CD4-positive, alpha-beta T cell treated with Interferon alpha-2 for 1 hour (primary cell): ENCODE measurements at regions not wholly inside any gene's neighbourhood (a gene's known extent, or its start where the extent isn't known, plus 50 kb on each side); places are given as distances from the start of the nearest gene placed in this dataset.

Source experiments
- DNase-seq, 2 donors: peaks; one replicate each; pipeline ENCODE4 v3.0.0-alpha.2; 2020 to 2022

DNA sequence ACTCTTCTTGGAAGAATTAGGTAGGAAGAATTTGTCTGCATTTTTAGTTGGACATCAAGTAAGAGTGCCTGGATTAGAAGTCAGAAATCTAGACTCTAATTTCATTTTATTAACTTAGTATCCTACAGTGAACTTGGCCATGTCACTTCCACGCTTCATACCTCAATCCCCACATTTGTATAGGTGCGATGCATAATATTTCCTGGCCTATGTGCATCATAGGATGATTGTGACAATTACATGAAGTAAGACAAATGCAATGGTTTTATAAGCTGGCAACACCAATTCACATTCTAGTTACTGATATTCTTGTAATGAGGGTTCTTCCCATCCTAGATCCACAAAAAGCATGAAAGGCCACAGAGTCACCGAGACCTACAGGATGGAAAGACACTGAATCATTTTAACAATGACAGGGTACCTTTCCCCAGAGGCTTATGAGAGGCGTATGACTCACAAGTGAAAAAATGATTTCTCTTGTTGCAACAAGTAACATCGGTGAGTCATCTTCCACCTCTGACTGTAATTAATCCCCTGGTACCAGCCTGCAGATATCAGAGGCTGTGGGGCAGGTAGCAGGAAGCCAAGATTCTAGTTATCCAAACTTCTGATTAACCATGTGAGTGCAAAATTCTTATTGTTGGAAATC, 56.0 kb upstream of the OR5AK2 start:
- DNase-seq, result no peak

DNA sequence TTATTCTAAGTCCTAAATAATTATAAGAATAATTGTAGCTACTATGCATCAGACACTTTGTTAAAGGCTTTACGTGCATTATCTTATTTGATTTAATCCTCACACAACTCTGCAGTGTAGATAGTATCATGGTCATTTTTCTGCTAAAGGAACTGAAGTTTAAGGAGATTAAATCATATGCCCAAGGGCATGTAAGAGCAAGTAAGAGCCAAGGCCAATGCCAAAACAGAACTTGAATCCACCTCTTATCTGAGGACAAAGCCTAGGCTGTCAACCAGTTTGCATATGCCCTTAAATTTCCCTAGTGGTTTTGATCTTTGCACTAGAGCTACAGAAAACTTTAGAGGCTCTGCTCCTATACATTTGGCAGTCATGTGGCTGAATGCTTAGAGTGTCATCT, 65.6 kb upstream of the OR5AK2 start:
- DNase-seq, result no peak

DNA sequence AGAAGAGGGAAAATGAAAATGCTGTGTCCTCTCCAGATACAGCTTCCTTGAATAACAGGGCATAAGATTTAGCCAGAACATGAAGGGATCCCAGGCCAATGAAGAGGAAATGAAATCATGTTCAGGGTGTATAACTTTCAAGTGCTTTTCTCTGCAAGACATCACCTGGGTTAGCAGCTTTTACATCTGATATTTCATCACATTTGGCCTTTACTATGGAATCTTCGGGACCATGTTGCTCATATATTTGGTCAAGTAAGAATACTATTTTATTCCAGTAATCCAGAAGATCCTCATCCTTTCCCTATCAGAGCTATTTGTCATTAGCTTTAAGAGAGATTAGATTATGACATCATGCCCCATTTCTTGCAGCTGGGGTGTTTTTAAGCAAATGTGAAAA, 66.3 kb upstream of the OR5AK2 start:
- DNase-seq, result no peak

DNA sequence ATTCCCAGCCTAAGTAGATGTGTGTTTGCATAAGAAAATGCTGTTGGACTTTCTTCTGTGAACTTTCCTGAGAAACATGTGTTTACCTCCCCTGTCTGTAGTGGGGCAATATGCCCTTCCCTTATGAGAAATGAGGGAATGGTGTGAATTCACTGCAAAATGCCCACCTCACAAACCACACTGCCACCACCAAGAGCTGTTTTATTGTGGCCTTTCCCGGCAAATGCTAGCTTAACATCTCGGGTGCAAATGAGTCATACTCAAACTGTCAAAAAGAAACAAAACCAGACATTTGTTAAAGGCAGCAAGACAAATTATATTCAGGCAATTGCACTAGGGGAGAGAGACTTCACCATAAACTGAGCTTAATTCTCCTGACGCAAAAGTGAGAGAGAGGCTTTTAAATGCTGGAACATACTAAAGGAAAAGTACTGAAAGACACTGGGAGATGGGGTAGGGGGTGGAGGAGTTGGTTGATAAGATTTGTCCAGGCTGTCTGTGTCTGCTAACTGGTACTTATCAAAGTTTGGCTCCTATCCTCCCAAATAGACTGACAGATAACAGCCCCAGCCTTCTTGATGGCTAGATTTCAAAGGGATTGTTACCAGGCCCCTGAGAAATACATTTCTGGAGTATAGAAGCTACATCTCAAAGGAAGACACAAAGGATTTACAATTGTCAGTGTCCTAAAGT, 70.9 kb upstream of the OR5AK2 start:
- DNase-seq, result no peak

DNA sequence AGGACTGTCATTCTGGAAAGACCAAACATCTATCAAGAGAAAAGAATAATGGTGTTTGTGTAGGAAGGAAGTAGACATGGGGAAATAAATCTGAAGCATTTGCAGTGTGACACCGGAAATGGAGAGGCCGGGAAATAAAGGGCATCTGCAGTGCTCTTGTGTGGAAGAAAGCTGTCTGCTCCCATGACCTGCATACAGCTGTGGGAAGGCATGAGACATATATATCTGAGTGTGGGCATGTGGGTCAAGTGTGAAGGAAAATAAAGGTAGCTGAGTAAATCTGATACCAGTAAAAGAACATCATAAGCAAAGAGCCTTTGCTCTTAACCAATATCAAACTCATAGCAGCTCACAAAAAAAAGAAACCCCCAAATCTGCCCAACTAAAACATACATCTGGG, 72.1 kb upstream of the OR5AK2 start:
- DNase-seq, result no peak

DNA sequence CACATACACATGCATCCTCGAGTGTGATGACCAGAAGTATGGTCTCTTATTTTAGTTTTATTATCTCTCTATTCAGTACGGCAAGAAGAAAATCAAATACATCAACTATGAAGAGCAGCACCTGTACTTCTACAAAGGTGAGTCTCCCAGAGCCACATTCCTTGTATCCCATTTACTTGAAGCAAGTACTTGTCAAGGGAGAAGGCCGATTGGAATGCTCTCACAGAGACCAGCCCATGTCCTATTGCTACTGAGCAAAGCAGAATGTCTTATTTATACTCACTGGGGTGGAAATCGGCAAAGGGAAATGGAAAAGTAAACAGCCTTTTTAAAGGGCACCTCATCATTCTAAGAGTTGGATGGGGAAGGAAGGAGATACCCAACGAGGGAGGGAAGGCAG, 72.6 kb upstream of the OR5AK2 start:
- DNase-seq, result no peak

DNA sequence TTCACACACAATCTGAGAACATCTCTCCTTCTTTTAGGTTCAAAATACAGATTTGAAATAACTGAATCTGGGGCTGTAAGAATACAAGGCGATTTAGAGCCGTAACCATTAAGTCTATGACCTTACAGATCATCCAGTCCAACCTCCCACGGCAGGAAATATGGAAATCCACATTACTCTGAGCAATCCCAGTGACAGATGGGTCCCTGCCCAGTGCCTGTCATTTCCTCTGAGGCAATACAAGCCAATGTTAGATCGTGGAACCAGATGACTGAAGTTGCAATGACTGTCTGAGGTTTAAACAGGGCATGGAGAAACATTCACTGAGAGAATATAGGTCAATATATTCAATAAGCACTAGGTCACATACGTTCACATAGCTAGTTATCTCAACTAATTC, 77.4 kb upstream of the OR5AK2 start:
- DNase-seq, result no peak

DNA sequence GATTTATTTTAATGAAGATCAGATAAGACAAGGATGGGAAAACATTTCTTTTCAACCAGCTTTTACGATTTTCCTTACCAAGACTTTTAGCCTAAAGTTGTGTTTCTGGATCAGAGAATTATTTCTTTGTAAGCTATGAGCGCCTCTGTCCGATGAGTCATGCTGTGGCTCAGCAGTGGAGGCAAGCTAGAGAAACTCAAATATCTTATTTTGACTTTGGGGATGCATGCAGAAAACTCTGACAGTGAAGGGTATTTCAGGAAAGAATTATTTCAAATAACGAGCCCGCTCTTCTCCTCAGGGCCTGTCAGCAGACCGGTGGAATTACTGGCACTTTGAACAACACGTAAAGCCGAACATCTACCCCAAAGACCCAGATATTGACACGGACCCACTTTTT, 77.9 kb upstream of the OR5AK2 start:
- no peak for DNase-seq

DNA sequence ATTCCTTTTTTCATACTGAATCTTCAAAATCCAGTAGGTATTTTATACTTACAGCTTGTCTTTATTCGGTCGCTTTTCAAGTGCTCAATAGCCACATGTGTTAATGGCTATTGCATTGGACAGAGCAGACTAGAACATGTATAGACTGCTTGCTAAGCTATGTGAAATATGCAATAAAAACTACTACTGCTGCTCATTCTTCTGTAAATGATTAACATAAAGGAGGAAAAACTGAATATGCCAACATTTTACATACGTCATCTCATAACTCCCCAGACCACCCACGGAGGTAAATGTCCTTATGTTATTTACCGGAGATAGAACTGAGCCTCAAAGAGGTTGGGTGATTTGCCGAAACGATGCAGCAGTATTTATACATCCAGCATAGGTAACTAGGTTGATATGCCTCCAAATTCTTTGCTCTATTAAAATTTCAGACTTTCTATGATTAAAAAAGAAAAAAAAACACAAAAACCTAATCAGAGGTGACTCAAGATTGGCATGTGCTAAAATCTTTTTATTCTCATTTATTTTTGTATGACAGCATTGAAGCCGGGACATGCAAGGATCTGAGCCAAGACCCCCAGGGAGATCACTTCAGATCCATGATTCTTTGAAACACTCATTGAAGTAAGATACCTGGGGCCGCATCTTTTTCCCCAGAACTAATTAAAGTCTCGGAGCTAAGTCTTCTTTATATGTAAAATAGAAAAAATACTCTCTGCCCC, 78.5 kb upstream of the OR5AK2 start:
- DNase-seq, result no peak

DNA sequence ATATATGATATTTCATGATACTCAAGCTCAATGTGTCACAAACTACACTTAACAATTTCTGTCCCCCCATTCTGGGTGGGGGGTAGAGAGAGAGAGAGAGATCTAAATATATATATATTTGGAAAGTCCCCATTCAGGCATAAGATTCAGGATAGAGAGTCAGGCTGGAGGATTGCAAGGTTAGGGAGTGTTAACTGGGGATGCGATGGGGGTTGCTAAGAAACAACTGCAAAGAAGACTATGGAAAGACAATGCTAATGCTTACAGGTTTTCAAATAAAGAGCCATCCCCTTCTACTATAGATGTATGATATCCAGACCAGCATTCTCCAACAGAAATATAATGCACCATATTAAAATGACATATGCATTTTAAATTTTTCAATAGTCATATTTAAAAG, 79.2 kb upstream of the OR5AK2 start:
- DNase-seq, result no peak

DNA sequence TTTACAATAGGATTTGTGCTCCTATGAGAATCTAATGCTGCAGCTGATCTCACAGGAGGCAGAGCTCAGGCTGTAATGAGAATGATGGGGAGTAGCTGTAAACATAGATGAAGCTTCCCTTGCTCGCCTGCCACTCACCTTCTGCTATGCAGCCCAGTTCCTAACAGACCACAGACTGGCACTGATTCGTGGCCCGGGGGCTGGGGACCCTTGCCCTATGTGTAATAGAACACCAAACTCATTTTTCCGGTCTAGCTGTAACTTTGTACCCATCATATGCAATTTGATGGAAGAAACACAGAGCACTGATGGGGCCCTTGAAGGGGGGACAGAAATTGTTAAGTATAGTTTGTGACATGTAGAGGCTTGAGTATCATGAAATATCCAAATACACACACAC, 79.6 kb upstream of the OR5AK2 start:
- no peak for DNase-seq

DNA sequence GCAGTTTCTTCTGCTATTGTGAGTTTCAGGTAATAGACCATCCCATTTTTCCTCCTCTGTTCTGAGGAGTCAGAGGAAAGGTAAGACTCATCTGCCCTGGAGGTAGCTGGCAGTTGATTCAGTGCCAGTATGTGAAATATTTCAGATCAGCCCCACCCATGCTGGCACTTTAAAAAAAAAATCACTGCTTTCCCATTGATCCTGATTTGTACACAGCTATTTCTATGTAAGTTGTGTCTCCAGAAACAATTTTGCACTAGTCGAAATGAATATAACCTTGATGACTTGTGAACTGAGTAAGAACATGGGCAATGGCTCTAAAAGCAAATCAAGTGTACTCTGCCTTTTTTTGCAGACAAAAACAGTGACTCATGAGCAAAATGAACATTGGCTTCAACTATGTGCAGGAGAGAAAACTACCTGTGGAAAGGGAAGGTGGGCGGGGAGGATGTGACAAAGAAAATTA, 82.0 kb upstream of the OR5AK2 start:
- DNase-seq, result no peak

DNA sequence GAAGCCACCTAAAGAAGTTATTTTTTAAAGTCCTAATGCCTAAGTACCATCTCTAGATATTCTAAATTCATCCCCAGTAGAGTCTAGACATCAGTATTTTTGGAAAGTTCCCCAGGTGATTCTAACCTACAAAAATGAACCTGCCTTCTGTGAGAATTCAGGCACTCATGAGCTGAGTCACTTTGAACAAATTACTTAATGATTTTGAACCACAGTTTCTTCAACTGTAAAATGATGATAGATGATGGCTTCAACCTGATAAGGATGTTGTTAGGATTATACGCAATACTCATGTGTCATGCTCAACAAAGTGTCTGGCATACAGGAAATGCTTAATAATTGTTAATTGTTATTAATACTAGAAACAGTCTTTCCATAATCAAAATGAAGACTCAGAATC, 82.8 kb upstream of the OR5AK2 start:
- DNase-seq, result no peak

DNA sequence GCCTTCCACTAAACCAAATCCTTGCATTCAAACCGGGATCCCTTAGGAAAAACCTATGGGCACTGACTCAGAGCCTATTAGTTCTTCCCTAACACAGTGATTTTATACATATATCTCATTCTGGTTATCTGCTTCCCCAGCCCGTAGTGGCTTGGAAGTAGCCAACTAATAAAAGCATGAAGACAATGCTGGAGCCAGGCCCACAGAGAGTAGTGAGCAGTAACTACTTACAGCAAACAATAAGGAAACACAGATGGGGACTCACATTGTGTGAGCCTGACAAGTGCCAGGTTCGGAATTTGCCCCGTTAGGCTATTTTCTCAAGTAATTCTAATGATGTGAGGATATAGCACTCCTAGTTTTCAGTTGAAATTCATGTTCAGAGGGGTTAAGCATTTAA, 83.3 kb upstream of the OR5AK2 start:
- no peak for DNase-seq

DNA sequence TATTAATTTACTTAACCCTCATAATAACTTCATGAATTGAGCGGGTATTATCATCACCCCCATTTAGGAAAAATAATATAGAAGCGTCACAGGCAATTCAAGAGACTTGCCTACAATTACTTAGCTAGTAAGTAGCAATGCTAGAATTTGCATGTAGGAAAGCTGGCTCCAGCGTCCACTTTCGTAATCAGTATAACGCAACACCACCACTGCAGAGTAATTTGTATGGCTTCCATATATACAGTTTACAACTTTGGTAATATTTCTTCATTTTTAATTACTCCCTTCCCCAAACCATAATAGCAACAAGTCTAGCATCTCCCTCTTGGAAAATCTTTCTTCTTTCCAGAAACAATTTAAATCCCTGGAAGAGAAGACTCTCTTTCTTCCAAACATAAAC, 89.9 kb upstream of the OR5AK2 start:
- no peak for DNase-seq

DNA sequence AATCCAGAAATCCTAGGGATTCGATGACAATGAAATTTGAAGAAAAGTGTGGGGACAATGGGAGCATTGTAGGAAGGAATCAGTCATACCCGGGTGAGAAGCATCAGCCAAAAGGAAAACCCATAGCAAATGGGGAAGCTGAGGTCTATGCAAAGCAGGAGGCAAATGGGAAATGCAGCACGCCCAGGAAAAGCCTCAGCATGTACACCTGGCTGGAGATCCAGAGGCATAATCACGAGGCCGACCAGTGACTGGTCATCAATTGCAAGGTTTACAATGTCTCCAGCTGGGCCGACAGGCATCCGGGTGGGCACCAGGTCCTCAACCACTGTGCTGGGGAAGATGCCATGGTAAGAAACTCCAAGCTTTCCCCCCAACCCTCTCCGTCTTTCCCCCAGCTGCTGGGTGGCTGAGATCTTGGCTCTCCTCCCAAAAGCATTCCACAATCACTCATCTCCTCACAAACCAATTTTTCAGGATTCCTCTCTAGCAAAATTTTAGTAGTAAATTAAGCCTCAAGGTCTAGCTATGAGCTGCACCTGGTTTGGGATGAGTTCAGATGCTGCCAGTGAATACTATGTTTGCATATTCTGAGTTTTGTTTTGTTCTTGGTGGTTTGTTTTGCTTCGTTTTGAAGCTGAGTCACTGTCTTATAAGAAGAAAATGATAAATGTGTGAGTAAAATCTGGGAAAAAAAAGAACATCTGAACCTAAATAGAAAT, 98.0 kb upstream of the OR5AK2 start:
- DNase-seq, result no peak

DNA sequence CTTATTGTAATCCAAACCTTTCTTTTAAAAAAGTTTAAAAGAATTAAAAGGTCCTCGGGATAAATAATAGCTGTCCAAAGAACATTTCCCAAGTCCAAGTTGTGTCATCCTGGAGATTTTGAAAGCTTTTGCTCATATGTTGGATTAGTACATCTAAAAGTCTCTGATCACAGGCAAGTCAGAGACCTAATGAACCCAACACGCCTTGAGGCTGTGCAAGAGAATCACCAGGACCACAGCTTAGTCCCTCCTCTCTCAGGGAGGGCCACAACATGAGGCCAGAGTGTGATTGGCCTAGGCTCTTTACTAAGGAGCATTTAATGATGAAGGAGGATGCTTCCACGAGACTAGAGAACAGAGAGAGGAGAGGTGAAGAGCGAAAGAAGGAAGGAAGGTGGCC, 98.7 kb upstream of the OR5AK2 start:
- no peak for DNase-seq

DNA sequence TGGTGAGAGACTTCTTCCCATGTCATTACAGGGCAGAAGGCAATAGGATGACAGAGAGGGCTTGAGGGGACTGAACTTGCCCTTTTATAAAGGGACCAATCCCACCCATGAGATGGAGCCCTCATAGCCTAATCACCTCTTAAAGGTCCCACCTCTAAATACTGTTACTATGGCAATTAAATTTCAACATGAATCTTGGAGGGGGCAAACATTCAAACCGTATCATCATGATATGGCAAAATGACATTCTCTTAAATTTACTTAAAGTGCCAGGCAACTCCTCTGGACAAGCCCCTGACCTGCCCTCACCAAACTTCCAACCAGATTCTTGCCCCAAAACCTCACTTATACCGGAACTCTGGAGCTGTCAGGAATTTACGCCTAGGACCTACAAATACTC, 100.8 kb upstream of the OR5AK2 start:
- DNase-seq, result no peak

DNA sequence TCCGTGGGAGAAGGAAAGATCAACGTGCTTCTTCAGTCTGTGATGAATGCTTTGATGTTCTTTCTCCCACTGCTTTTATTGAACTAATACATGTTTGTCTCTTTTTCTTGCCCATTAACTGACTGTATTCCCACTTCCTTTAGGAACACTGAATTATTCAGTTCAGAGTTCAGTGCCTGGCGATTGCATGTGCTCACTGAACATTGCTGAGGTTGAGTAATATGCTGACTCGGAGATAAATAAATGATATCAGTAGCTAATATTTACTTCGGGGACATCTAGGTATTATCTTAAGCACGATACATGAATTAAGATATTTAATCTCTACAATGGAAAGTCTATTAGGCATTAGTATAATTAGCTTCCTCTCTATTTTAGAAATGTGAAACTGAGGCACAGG, 102.3 kb upstream of the OR5AK2 start:
- DNase-seq, result no peak

DNA sequence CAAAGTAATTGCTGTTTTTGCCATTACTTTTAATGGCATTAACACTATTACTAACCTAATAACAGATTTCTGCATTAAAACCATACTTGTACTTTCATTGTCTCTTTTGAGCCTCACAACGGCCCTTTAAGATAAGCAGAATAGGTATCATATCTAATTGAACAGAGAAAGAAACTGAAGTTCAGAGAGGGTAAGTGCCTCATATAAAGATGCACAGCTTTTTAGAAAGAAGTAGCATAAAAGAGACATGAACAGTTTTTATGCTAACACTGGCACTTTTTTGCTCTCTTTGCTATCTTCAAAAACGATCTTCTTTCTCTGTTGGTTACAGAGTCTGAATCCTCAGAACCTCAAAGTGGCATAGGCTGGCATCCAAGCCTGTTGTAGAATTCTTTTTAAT, 102.9 kb upstream of the OR5AK2 start:
- no peak for DNase-seq

DNA sequence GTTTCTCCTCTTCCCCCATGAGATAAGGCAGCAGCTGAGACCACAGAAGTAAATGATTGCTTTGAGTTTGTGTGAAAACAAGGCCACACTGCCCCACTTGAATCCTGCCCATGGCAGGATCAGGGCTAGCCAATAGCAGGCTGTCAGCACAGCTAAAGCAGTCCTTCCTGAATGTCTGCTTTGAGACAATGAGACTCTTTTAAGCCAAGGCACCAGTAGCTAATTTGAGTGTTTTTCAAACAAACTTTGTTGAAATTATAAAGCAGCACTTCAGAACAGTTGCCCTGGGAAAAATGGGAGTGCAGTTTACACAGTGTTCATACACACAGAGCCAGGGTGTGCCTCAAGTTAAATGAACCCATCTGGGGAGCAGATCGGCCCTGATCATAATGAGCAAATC, 103.5 kb upstream of the OR5AK2 start:
- no peak for DNase-seq

DNA sequence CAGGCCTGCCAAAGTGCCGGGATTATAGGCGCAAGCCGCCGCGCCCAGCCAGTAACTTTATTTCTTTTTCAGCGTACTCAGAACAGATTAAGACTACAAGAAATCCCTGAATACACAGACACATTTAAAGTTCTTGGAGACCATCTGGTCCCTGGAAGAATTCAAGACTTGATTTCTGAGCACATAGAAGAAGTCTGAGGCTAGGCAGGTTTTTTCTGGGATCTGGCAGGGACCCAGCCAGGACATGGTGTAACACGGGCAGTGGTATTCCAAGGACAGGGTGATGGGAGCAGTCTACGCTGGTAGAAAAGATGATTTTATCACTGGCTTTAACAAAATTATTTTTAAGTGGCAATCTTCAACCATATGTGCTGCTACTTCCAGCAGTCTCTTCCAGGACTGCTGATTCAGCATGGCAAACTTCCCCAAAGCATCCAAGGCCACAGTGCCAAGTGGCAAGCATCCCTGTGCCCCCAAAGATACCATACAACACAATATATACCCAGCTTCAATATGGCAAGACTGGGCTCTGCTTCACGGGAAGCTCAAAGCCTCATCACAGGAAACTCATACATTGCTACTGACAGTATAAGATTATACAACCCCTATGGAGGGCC, 105.2 kb upstream of the OR5AK2 start:
- DNase-seq, result no peak

DNA sequence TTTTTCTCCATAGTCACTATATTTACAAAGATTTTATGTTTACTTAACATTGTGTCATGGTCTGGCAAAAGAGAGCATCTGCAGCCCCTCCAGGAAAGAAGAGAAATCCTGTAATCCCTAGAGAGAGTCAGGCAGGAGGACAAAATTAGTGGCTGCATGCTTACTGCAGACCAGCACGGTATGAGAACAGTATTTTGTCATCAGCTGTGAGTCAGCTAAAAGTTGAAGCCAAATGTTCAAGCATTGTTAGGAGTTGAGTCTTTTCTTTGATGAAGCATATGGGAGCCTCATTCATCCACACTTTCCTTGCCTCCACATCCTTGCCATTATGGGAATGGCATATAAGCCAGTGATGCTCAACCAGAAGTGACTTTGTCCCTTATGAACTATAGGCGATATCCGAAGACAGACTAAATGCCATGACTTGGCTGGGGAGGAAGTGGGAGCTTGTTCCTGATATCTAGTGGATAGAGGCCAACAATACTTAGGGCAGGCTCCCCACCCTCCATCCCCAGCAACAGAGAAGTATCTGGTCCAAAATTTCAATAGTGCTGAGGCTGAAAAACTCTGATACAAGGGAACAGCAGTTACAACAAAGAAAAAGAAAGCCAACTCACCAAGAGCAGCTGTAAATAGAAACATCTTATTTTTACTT, 112.0 kb upstream of the OR5AK2 start:
- no peak for DNase-seq
